Epidermal melanocyte (primary cell): ENCODE measurements at regions not wholly inside any gene's neighbourhood (a gene's known extent, or its start where the extent isn't known, plus 50 kb on each side); places are given as distances from the start of the nearest gene placed in this dataset.

Source experiments
- DNase-seq: peaks from one replicate; pipeline ENCODE4 v3.0.0; 2011; ENCODE audit warnings: low spot score; ENCODE audit not compliant: insufficient read length

GRCh38 chr22:49026494-49027367 lies 800.9 kb downstream of the BRD1 start:
- no peak for DNase-seq

- no peak for DNase-seq
These were observed 801.7 kb downstream of the BRD1 start for GRCh38 chr22:49025791-49026493.

- no peak for DNase-seq
These were observed 802.8 kb downstream of the BRD1 start for GRCh38 chr22:49024775-49025440.

GRCh38 chr22:49023879-49024774 lies 803.5 kb downstream of the BRD1 start:
- no peak for DNase-seq

GRCh38 chr22:49023161-49023878 lies 804.4 kb downstream of the BRD1 start:
- DNase-seq: no peak

- no peak for DNase-seq
These were observed 804.9 kb downstream of the BRD1 start for GRCh38 chr22:49022816-49023160.

- DNase-seq: no peak
These were observed 805.5 kb downstream of the BRD1 start for GRCh38 chr22:49021926-49022815.

- DNase-seq: no peak
These were observed 806.3 kb downstream of the BRD1 start for GRCh38 chr22:49021131-49021925.

GRCh38 chr22:49019737-49020713 lies 807.6 kb downstream of the BRD1 start:
- no peak for DNase-seq

GRCh38 chr22:49018601-49019000 lies 809.1 kb downstream of the BRD1 start:
- DNase-seq: no peak

- DNase-seq: no peak
These were observed 810.0 kb downstream of the BRD1 start for GRCh38 chr22:49017482-49018329.

GRCh38 chr22:49016909-49017481 lies 810.7 kb downstream of the BRD1 start:
- no peak for DNase-seq

GRCh38 chr22:49015993-49016908 lies 811.4 kb downstream of the BRD1 start:
- DNase-seq: no peak

GRCh38 chr22:49015459-49015858 lies 812.2 kb downstream of the BRD1 start:
- no peak for DNase-seq
